KOPT-K1 (cell line): ENCODE measurements at regions not wholly inside any gene's neighbourhood (a gene's known extent, or its start where the extent isn't known, plus 50 kb on each side); places are given as distances from the start of the nearest gene placed in this dataset.

Source experiments
- H3K27ac ChIP-seq: fragments of 200-600 bp; sonication (generic); 2 replicates; pipeline ENCODE4 v1.5.1; 2016; ENCODE audit warnings: antibody characterized with exemption, mild to moderate bottlenecking, low read depth, low read length; ENCODE audit not compliant: poor library complexity, severe bottlenecking
- H3K36me3 ChIP-seq: fragments of 200-600 bp; sonication (generic); 2 replicates; pipeline ENCODE4 v1.5.1; 2017; ENCODE audit warnings: antibody characterized with exemption, mild to moderate bottlenecking, low read length, moderate library complexity; ENCODE audit not compliant: insufficient read depth
- H3K9me3 ChIP-seq: fragments of 200-600 bp; sonication (generic); 2 replicates; pipeline ENCODE4 v1.5.1; 2017; ENCODE audit warnings: antibody characterized with exemption, low read length, mild to moderate bottlenecking; ENCODE audit not compliant: insufficient read depth, poor library complexity, severe bottlenecking

- H3K27ac ChIP-seq = no peak overlapping the region
- H3K9me3 ChIP-seq = no peaks in the 10 kb centered on the region
- H3K36me3 ChIP-seq = no peaks in the 10 kb centered on the region
These were observed 126.8 kb upstream of the CPSF6 start for GRCh38 chr12:69112616-69113015.

- H3K9me3 ChIP-seq = no peaks in the 10 kb centered on the region
- no peaks in the 10 kb centered on the region for H3K36me3 ChIP-seq
- no peak overlapping the region for H3K27ac ChIP-seq
These were observed 124.3 kb upstream of the CPSF6 start for GRCh38 chr12:69115099-69115498.

GRCh38 chr12:69115951-69116350 lies 123.4 kb upstream of the CPSF6 start:
- Histone ChIP-seq H3K36me3 (no peaks in the 10 kb centered on the region), H3K27ac (no peak overlapping the region), H3K9me3 (no peaks in the 10 kb centered on the region)

GRCh38 chr12:69117566-69118266 lies 121.7 kb upstream of the CPSF6 start:
- Histone ChIP-seq H3K36me3 (no peaks in the 10 kb centered on the region), H3K9me3 (no peaks in the 10 kb centered on the region), H3K27ac (no peak overlapping the region)

- Histone ChIP-seq H3K36me3 (no peaks in the 10 kb centered on the region), H3K9me3 (no peaks in the 10 kb centered on the region), H3K27ac (no peak overlapping the region)
These were observed 120.9 kb upstream of the CPSF6 start for GRCh38 chr12:69118516-69118915.

GRCh38 chr12:69119770-69120169 lies 119.6 kb upstream of the CPSF6 start:
- Histone ChIP-seq H3K36me3 (no peaks in the 10 kb centered on the region), H3K9me3 (no peaks in the 10 kb centered on the region), H3K27ac (no peak overlapping the region)

GRCh38 chr12:69120354-69120753 lies 119.0 kb upstream of the CPSF6 start:
- Histone ChIP-seq H3K9me3 (no peaks in the 10 kb centered on the region), H3K27ac (no peak overlapping the region), H3K36me3 (no peaks in the 10 kb centered on the region)

- Histone ChIP-seq H3K9me3 (no peaks in the 10 kb centered on the region), H3K27ac (no peak overlapping the region), H3K36me3 (no peaks in the 10 kb centered on the region)
These were observed 116.1 kb upstream of the CPSF6 start for GRCh38 chr12:69123311-69123710.

GRCh38 chr12:69123919-69124638 lies 115.3 kb upstream of the CPSF6 start:
- H3K9me3 ChIP-seq = no peaks in the 10 kb centered on the region
- no peak overlapping the region for H3K27ac ChIP-seq
- no peaks in the 10 kb centered on the region for H3K36me3 ChIP-seq

GRCh38 chr12:69129017-69129416 lies 110.4 kb upstream of the CPSF6 start:
- H3K36me3 ChIP-seq = no peaks in the 10 kb centered on the region
- H3K27ac ChIP-seq = no peak overlapping the region
- no peaks in the 10 kb centered on the region for H3K9me3 ChIP-seq

- H3K36me3 ChIP-seq = no peaks in the 10 kb centered on the region
- H3K27ac ChIP-seq = no peak overlapping the region
- H3K9me3 ChIP-seq = no peaks in the 10 kb centered on the region
These were observed 109.8 kb upstream of the CPSF6 start for GRCh38 chr12:69129564-69129963.

- no peak overlapping the region for H3K27ac ChIP-seq
- H3K9me3 ChIP-seq = no peaks in the 10 kb centered on the region
- no peaks in the 10 kb centered on the region for H3K36me3 ChIP-seq
These were observed 109.3 kb upstream of the CPSF6 start for GRCh38 chr12:69130064-69130463.

GRCh38 chr12:69131077-69131476 lies 108.3 kb upstream of the CPSF6 start:
- H3K36me3 ChIP-seq = no peaks in the 10 kb centered on the region
- H3K9me3 ChIP-seq = no peaks in the 10 kb centered on the region
- H3K27ac ChIP-seq = no peak overlapping the region

GRCh38 chr12:69136931-69137613 lies 102.3 kb upstream of the CPSF6 start:
- Histone ChIP-seq H3K9me3 (peaks cover 32% of the 10 kb centered on the region), H3K27ac (no peak overlapping the region), H3K36me3 (no peaks in the 10 kb centered on the region)

- peaks cover 32% of the 10 kb centered on the region for H3K9me3 ChIP-seq
- H3K27ac ChIP-seq = no peak overlapping the region
- H3K36me3 ChIP-seq = no peaks in the 10 kb centered on the region
These were observed 98.3 kb upstream of the CPSF6 start for GRCh38 chr12:69141074-69141473.
